Tibial artery (tissue), 4 donors: ENCODE measurements at regions not wholly inside any gene's neighbourhood (a gene's known extent, or its start where the extent isn't known, plus 50 kb on each side); places are given as distances from the start of the nearest gene placed in this dataset.

Experiments used
- DNase-seq, 2 donors: peaks; one replicate each; pipeline ENCODE4 v3.0.0-alpha.2; 2019
- H3K27ac ChIP-seq, 2 donors: fragments of 200-600 bp; sonication (generic) in 1 of 2; 1 replicate in 1 of 2; 2 replicates in 1 of 2; pipeline ENCODE4 v1.5.1; 2018 to 2019; ENCODE audit warnings: mild to moderate bottlenecking in 1 of 2
- H3K27me3 ChIP-seq, 2 donors: fragments of 200-600 bp; sonication (generic) in 1 of 2; one replicate each; pipeline versions ENCODE4 v1.5.1 to v1.6.0; 2016 to 2019
- H3K36me3 ChIP-seq, 3 donors: fragments of 200-600 bp; sonication (generic) in 2 of 3; one replicate each; pipeline ENCODE4 v1.5.1; 2016 to 2019; ENCODE audit warnings: mild to moderate bottlenecking in 2 of 3
- H3K4me1 ChIP-seq, 4 donors: fragments of 200-600 bp; sonication (generic) in 2 of 4; 1 replicate in 3 of 4; 2 replicates in 1 of 4; pipeline ENCODE4 v1.5.1; 2016 to 2019
- H3K4me3 ChIP-seq, 2 donors: fragments of 200-600 bp; sonication (generic) in 1 of 2; 1 replicate in 1 of 2; 2 replicates in 1 of 2; pipeline ENCODE4 v1.5.1; 2018 to 2019; ENCODE audit warnings: mild to moderate bottlenecking in 2 of 2
- H3K9me3 ChIP-seq, 3 donors: fragments of 200-600 bp; sonication (generic) in 1 of 3; one replicate each; pipeline ENCODE4 v1.5.1; 2016 to 2019
- intact Hi-C: fragments of 100-400 bp; cut with DNase I; formaldehyde crosslinking; loops from one replicate; pipeline ENCODE4 v1.15.0; 2023; ENCODE audit warnings: low total_unique reads
- TF ChIP-seq, protein P1 (sequence below), 2 experiments: fragments of 200-600 bp in 1 of 2; fragments of 450-650 bp in 1 of 2; IDR thresholded peaks; one replicate each; pipeline ENCODE4 v1.5.1; 2017 to 2019; ENCODE audit warnings: antibody characterized with exemption in 2 of 2, mild to moderate bottlenecking in 1 of 2, moderate library complexity in 1 of 2

DNA sequence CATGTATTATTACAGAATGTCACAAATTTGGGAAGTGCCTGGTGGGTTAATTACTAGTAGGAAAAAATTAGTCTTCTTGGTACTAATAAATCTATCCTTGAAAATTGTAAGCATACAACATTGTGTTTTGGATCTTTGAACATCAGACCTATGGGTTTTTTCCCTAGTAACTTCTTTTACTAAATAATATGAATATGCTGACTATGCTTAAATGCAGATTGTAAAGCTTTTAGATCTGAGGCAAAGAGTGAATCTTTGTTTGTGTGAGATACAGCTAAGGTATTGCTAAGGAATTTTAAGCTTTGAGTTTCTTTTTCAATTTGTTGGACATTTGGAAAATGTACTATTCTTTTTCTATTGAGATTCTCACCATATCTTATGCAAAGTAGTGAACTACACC is 390.6 kb upstream of the CCNH start:
- intact Hi-C loops, result no loop called here
- Histone ChIP-seq H3K36me3 (no peaks in the 10 kb centered on the region), H3K27ac (no peak overlapping the region), H3K9me3 (no peaks in the 10 kb centered on the region), H3K4me3 (no peak overlapping the region), H3K27me3 (peaks cover 0 to 4% of the 10 kb centered on the region in 2 donors), H3K4me1 (no peaks in the 10 kb centered on the region)
- no peak for DNase-seq
- TF ChIP-seq, protein P1, sequence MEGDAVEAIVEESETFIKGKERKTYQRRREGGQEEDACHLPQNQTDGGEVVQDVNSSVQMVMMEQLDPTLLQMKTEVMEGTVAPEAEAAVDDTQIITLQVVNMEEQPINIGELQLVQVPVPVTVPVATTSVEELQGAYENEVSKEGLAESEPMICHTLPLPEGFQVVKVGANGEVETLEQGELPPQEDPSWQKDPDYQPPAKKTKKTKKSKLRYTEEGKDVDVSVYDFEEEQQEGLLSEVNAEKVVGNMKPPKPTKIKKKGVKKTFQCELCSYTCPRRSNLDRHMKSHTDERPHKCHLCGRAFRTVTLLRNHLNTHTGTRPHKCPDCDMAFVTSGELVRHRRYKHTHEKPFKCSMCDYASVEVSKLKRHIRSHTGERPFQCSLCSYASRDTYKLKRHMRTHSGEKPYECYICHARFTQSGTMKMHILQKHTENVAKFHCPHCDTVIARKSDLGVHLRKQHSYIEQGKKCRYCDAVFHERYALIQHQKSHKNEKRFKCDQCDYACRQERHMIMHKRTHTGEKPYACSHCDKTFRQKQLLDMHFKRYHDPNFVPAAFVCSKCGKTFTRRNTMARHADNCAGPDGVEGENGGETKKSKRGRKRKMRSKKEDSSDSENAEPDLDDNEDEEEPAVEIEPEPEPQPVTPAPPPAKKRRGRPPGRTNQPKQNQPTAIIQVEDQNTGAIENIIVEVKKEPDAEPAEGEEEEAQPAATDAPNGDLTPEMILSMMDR (IDR thresholded peaks at IDR 0.05), result no peak

DNA sequence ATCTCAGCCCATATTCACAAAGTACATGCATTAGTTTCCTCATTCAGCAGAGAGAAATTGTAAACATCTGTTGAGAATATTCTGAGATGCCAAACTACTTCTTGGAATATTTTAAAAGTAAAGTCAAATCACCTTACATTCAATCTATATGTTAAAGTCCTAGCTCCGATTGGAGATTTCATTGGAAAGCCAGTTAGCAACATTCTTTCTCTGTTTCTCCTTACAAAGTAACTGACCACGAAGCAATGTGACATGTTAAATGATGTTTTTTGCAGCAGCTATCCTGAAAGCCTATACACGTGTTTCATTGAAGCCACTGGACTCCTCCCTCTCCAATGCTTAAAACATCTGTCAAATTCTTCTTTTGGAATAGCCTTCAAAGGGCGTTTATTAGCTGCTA is 379.1 kb upstream of the CCNH start:
- intact Hi-C loops, result no loop called here
- no peaks in the 10 kb centered on the region for H3K9me3 ChIP-seq
- H3K27me3 ChIP-seq, result peaks cover 0 to 19% of the 10 kb centered on the region in 2 donors
- no peaks in the 10 kb centered on the region for H3K36me3 ChIP-seq
- DNase-seq, result no peak
- no peaks in the 10 kb centered on the region for H3K4me1 ChIP-seq
- TF ChIP-seq, protein P1 (IDR thresholded peaks at IDR 0.05), result no peak
- H3K27ac ChIP-seq, result no peak overlapping the region
- no peak overlapping the region for H3K4me3 ChIP-seq

- Histone ChIP-seq H3K27ac (no peak overlapping the region), H3K36me3 (no peaks in the 10 kb centered on the region), H3K9me3 (no peaks in the 10 kb centered on the region), H3K4me3 (no peak overlapping the region), H3K27me3 (peaks cover 0 to 19% of the 10 kb centered on the region in 2 donors), H3K4me1 (no peaks in the 10 kb centered on the region)
- no peak for DNase-seq
- intact Hi-C loops, result no loop called here
- TF ChIP-seq, protein P1 (IDR thresholded peaks at IDR 0.05), result no peak
Measured at GRCh38 chr5:87788416-87788815, 375.7 kb upstream of the CCNH start.

DNA sequence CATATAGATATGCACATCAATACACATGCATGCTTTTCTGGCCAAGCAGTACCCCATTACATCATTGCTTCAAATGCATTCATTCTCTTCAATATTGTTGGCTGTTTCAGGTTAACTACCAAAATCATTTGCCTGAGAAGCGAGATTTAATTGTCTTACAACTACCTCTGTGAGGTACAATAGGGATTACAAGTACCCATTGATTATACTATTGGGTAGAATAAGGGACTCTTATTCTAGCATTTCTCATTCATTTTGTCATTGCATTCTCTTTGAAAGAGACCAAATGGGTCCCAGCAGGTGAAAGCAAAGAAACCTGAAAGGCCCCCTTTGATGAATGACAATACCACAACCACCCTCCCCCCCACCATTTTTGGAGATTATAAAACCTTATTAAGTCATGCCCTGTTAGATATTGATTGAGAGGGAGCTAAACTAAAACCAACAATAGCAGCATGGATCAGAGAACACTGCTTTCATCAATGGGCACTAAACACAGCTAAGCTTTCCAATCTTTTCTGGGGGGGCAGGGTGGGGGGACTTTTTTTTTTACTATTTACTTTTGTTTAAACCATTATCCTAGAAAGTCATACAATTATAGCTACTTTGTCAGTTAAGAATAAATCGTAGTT is 375.0 kb upstream of the CCNH start:
- DNase-seq, result no peak
- H3K36me3 ChIP-seq, result no peaks in the 10 kb centered on the region
- H3K9me3 ChIP-seq, result no peaks in the 10 kb centered on the region
- H3K27ac ChIP-seq, result no peak overlapping the region
- peaks cover 0 to 24% of the 10 kb centered on the region in 2 donors for H3K27me3 ChIP-seq
- intact Hi-C loops, result no loop called here
- TF ChIP-seq, protein P1 (IDR thresholded peaks at IDR 0.05), result no peak
- H3K4me1 ChIP-seq, result no peaks in the 10 kb centered on the region
- H3K4me3 ChIP-seq, result no peak overlapping the region

GRCh38 chr5:87787086-87787485 is 374.4 kb upstream of the CCNH start:
- Histone ChIP-seq H3K4me1 (no peaks in the 10 kb centered on the region), H3K36me3 (no peaks in the 10 kb centered on the region), H3K9me3 (no peaks in the 10 kb centered on the region), H3K27me3 (peaks cover 0 to 24% of the 10 kb centered on the region in 2 donors), H3K4me3 (no peak overlapping the region), H3K27ac (no peak overlapping the region)
- TF ChIP-seq, protein P1 (IDR thresholded peaks at IDR 0.05), result no peak
- no peak for DNase-seq
- intact Hi-C loops, result no loop called here

DNA sequence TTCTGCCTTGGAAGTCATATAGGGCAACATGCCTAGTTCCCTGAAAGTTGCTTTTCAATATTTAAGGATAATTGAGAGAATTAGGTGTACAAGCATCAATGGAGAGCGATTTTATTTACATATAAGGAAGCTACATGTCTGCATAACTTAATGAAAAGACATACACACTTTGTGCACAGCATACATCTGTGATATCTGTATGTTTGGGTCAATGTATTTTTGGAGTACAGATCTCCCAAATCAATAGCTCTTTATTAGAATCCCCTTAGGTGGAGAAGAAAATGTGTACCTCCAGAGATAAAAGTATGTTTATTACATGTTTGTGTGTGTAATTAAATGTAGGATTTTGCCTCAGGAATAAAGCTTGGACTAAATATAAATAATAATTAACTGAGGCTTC is 373.7 kb upstream of the CCNH start:
- intact Hi-C loops, result no loop called here
- no peak overlapping the region for H3K27ac ChIP-seq

More for the DNA sequence above, 373.7 kb upstream of the CCNH start:
- H3K36me3 ChIP-seq, result no peaks in the 10 kb centered on the region
- H3K4me1 ChIP-seq, result no peaks in the 10 kb centered on the region
- H3K27me3 ChIP-seq, result peaks cover 0 to 26% of the 10 kb centered on the region in 2 donors
- no peak for DNase-seq
- no peak overlapping the region for H3K4me3 ChIP-seq
- no peaks in the 10 kb centered on the region for H3K9me3 ChIP-seq
- TF ChIP-seq, protein P1 (IDR thresholded peaks at IDR 0.05), result no peak
